B cell (primary cell): ENCODE measurements at regions not wholly inside any gene's neighbourhood (a gene's known extent, or its start where the extent isn't known, plus 50 kb on each side); places are given as distances from the start of the nearest gene placed in this dataset.

ENCODE experiments used
- ATAC-seq: fragments of 200-7000 bp; cut with Tn5 transposase; one replicate; pipeline ENCODE4 v1.10.0; 2021; ENCODE audit warnings: low read depth, mild to moderate bottlenecking, moderate number of reproducible peaks, moderate library complexity
- CTCF ChIA-PET: fragments of 350-600 bp; sonication (Branson Sonifier 250); formaldehyde crosslinking; loops from one replicate; lab custom pipeline; 2021; ENCODE audit warnings: antibody characterized with exemption, inconsistent platforms; lab: Charles Lee
- POLR2A ChIA-PET: fragments of 350-600 bp; sonication (Branson Sonifier 250); formaldehyde crosslinking; loops from one replicate; lab custom pipeline; 2021; ENCODE audit warnings: antibody characterized with exemption; lab: Charles Lee
- DNase-seq: peaks from one replicate; pipeline ENCODE4 v3.0.0; 2013
- H2AFZ ChIP-seq: 2 replicates; pipeline ENCODE4 v1.6.1; 2012; ENCODE audit warnings: mild to moderate bottlenecking, low read depth, low read length; ENCODE audit not compliant: insufficient read depth, poor library complexity, severe bottlenecking
- H3K27ac ChIP-seq, 2 donors: 1 replicate in 1 of 2; 2 replicates in 1 of 2; pipeline ENCODE4 v1.5.1; 2012 to 2013; ENCODE audit warnings: low read length in 2 of 2, mild to moderate bottlenecking in 2 of 2, moderate library complexity in 1 of 2
- H3K27me3 ChIP-seq, 4 experiments: fragments of 200-600 bp in 1 of 4; sonication (generic) in 1 of 4; replicated peaks in 1 of 4; 1 replicate in 2 of 4; 2 replicates in 2 of 4; pipeline versions ENCODE4 v1.6.1 to v1.7.0; 2013 to 2016; ENCODE audit warnings: low read length in 3 of 4, mild to moderate bottlenecking in 2 of 4, mixed read lengths in 1 of 4, moderate library complexity in 1 of 4; ENCODE audit not compliant: insufficient read depth in 4 of 4, control insufficient read depth in 3 of 4; ENCODE audit errors: control extremely low read depth in 1 of 4
- H3K36me3 ChIP-seq, 2 experiments: replicated peaks in 1 of 2; 1 replicate in 1 of 2; 2 replicates in 1 of 2; pipeline versions ENCODE4 v1.6.1 to v1.7.1; 2013; ENCODE audit warnings: low read length in 1 of 2; ENCODE audit not compliant: insufficient read depth in 2 of 2, control insufficient read depth in 1 of 2; ENCODE audit errors: control extremely low read depth in 1 of 2, extremely low read depth in 1 of 2
- H3K4me1 ChIP-seq, 2 donors: fragments of 200-600 bp in 1 of 2; sonication (generic) in 1 of 2; 1 replicate in 1 of 2; 2 replicates in 1 of 2; pipeline versions ENCODE4 v1.5.1 to v1.6.1; 2013 to 2017; ENCODE audit warnings: low read length in 2 of 2; ENCODE audit not compliant: control insufficient read depth in 2 of 2, insufficient read depth in 2 of 2
- H3K4me2 ChIP-seq: replicated peaks from 2 replicates; pipeline ENCODE3; 2012; ENCODE audit warnings: mild to moderate bottlenecking, low read depth, low read length; ENCODE audit not compliant: poor library complexity, severe bottlenecking
- H3K4me3 ChIP-seq, 5 experiments: fragments of 200-600 bp in 1 of 5; sonication (generic) in 1 of 5; 1 replicate in 3 of 5; 2 replicates in 2 of 5; pipeline versions ENCODE4 v1.5.1 to v1.7.0; 2011 to 2016; ENCODE audit warnings: low read length in 4 of 5, mild to moderate bottlenecking in 4 of 5, low read depth in 2 of 5, control low read depth in 1 of 5, moderate library complexity in 1 of 5; ENCODE audit not compliant: insufficient read depth in 1 of 5; ENCODE audit errors: control extremely low read depth in 1 of 5, extremely low read depth in 1 of 5
- H3K79me2 ChIP-seq: fragments of 200-600 bp; sonication (generic); one replicate; pipeline ENCODE4 v1.6.0; 2016; ENCODE audit warnings: low read length; ENCODE audit not compliant: control insufficient read depth, insufficient read depth
- H3K9ac ChIP-seq: fragments of 200-600 bp; sonication (generic); 2 replicates; pipeline ENCODE4 v1.6.1; 2017; ENCODE audit warnings: mild to moderate bottlenecking, low read length, moderate library complexity
- H3K9me3 ChIP-seq, 3 donors: one replicate each; pipeline versions ENCODE4 v1.6.1 to v1.7.1; 2013; ENCODE audit warnings: low read length in 2 of 3; ENCODE audit not compliant: control insufficient read depth in 2 of 3, insufficient read depth in 1 of 3; ENCODE audit errors: control extremely low read depth in 1 of 3
- H4K20me1 ChIP-seq: 2 replicates; pipeline ENCODE4 v1.6.0; 2012; ENCODE audit warnings: mild to moderate bottlenecking, low read length; ENCODE audit not compliant: insufficient read depth, control insufficient read depth, poor library complexity, severe bottlenecking
- H3K27ac Mint-ChIP-seq: one replicate; pipeline ENCODE4 v1.8.0; 2021; ENCODE audit warnings: mixed read lengths
- H3K27me3 Mint-ChIP-seq: one replicate; pipeline ENCODE4 v1.8.0; 2021; ENCODE audit warnings: mixed read lengths
- H3K4me1 Mint-ChIP-seq: one replicate; pipeline ENCODE4 v1.8.0; 2021; ENCODE audit warnings: mixed read lengths
- H3K4me3 Mint-ChIP-seq: one replicate; pipeline ENCODE4 v1.8.0; 2021; ENCODE audit warnings: mixed read lengths
- H3K9me3 Mint-ChIP-seq: one replicate; pipeline ENCODE4 v1.8.0; 2022; ENCODE audit warnings: mixed read lengths; ENCODE audit not compliant: insufficient read depth
- EZH2 ChIP-seq: IDR thresholded peaks from 2 replicates; pipeline ENCODE4 v1.6.1; 2012; ENCODE audit warnings: borderline replicate concordance, low read depth, mild to moderate bottlenecking, moderate library complexity, low read length; ENCODE audit not compliant: insufficient read depth, poor library complexity, severe bottlenecking
- WGBS: methylation state at CpG from one replicate; pipeline ENCODE4 v1.1.5; 2013; ENCODE audit warnings: missing lambda C conversion rate; ENCODE audit not compliant: insufficient coverage; 5-methylcytosine and 5-hydroxymethylcytosine counted together
- intact Hi-C: fragments of 100-400 bp; cut with micrococcal nuclease; formaldehyde crosslinking; loops from one replicate; pipeline ENCODE4 v1.10.0; 2022
- TF ChIP-seq, protein P1 (sequence below): fragments of 200-600 bp; IDR thresholded peaks from one replicate; pipeline ENCODE4 v1.8.0; 2022; ENCODE audit warnings: antibody characterized with exemption, mild to moderate bottlenecking

- no peak overlapping the region for H3K4me3 Mint-ChIP-seq
- H3K9me3 ChIP-seq, result no peaks in the 10 kb centered on the region
- no peak for TF ChIP-seq EZH2
- TF ChIP-seq, protein P1, sequence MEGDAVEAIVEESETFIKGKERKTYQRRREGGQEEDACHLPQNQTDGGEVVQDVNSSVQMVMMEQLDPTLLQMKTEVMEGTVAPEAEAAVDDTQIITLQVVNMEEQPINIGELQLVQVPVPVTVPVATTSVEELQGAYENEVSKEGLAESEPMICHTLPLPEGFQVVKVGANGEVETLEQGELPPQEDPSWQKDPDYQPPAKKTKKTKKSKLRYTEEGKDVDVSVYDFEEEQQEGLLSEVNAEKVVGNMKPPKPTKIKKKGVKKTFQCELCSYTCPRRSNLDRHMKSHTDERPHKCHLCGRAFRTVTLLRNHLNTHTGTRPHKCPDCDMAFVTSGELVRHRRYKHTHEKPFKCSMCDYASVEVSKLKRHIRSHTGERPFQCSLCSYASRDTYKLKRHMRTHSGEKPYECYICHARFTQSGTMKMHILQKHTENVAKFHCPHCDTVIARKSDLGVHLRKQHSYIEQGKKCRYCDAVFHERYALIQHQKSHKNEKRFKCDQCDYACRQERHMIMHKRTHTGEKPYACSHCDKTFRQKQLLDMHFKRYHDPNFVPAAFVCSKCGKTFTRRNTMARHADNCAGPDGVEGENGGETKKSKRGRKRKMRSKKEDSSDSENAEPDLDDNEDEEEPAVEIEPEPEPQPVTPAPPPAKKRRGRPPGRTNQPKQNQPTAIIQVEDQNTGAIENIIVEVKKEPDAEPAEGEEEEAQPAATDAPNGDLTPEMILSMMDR, result no peak
- no peaks in the 10 kb centered on the region for H3K36me3 ChIP-seq
- H3K27ac ChIP-seq, result no peak overlapping the region
- ChIA-PET CTCF (no interaction called here), POLR2A (no interaction called here)
- DNase-seq (no peak), ATAC-seq (no peak)
- no peak overlapping the region for H3K4me3 ChIP-seq
- H3K4me2 ChIP-seq, result no peak overlapping the region
- H3K4me1 ChIP-seq, result no peaks in the 10 kb centered on the region
- H4K20me1 ChIP-seq, result no peaks in the 10 kb centered on the region
- H3K27ac Mint-ChIP-seq, result no peak overlapping the region
- intact Hi-C loops, result no loop called here
- H3K9ac ChIP-seq, result no peak overlapping the region
- no peak overlapping the region for H2AFZ ChIP-seq
- WGBS, result 80% methylated on average over 5 of the region's 5 CpGs
- H3K27me3 Mint-ChIP-seq, result no peaks in the 10 kb centered on the region
- no peaks in the 10 kb centered on the region for H3K27me3 ChIP-seq
- no peaks in the 10 kb centered on the region for H3K79me2 ChIP-seq
- H3K9me3 Mint-ChIP-seq, result no peaks in the 10 kb centered on the region
- H3K4me1 Mint-ChIP-seq, result no peaks in the 10 kb centered on the region
Observed at GRCh38 chr9:22537721-22538120, 91.1 kb downstream of the DMRTA1 start.

- TF ChIP-seq, protein P1, result no peak
- no peak for TF ChIP-seq EZH2
- no peak overlapping the region for H3K27ac Mint-ChIP-seq
- no peaks in the 10 kb centered on the region for H3K36me3 ChIP-seq
- WGBS, result no CpG with 5 or more reads among the region's 2 CpGs
- ChIA-PET CTCF (no interaction called here), POLR2A (no interaction called here)
- H3K27me3 Mint-ChIP-seq, result no peaks in the 10 kb centered on the region
- ATAC-seq, result no peak
- no peaks in the 10 kb centered on the region for H3K27me3 ChIP-seq
- no peaks in the 10 kb centered on the region for H3K4me1 ChIP-seq
- no peaks in the 10 kb centered on the region for H3K4me1 Mint-ChIP-seq
- no peaks in the 10 kb centered on the region for H3K9me3 ChIP-seq
- DNase-seq, result no peak
- no peak overlapping the region for H3K4me2 ChIP-seq
- intact Hi-C loops, result no loop called here
- H3K79me2 ChIP-seq, result no peaks in the 10 kb centered on the region
- H3K27ac ChIP-seq, result no peak overlapping the region
- no peak overlapping the region for H3K4me3 ChIP-seq
- no peak overlapping the region for H3K9ac ChIP-seq
- H3K9me3 Mint-ChIP-seq, result no peaks in the 10 kb centered on the region
- no peak overlapping the region for H2AFZ ChIP-seq
- no peaks in the 10 kb centered on the region for H4K20me1 ChIP-seq
- no peak overlapping the region for H3K4me3 Mint-ChIP-seq
Observed at GRCh38 chr9:22548625-22549024, 102.0 kb downstream of the DMRTA1 start.
